GM12878 (cell line): ENCODE measurements at regions not wholly inside any gene's neighbourhood (a gene's known extent, or its start where the extent isn't known, plus 50 kb on each side); places are given as distances from the start of the nearest gene placed in this dataset.

Experiments used
- ATAC-seq: fragments of 200-7000 bp; cut with Tn5 transposase; 3 replicates; pipeline ENCODE4 v1.9.1; 2020; ENCODE audit warnings: mild to moderate bottlenecking, moderate library complexity
- BruUV-seq: library from RNA; stranded (reverse); fragments of 400-500 nt; replicated peaks from 2 replicates; lab custom pipeline; 2021; lab: Mats Ljungman, UMichigan
- CTCF ChIA-PET: fragments of 300-600 bp; sonication (Branson Sonifier 250); formaldehyde crosslinking; extraction: SDS; loops from one replicate; lab custom pipeline; 2021; ENCODE audit warnings: inconsistent platforms; lab: Yijun Ruan, JAX
- POLR2A ChIA-PET: fragments of 350-600 bp; formaldehyde crosslinking; extraction: SDS; loops from one replicate; lab custom pipeline; 2021; ENCODE audit warnings: inconsistent platforms; lab: Charles Lee
- RAD21 ChIA-PET: fragments of 300-600 bp; sonication (Branson Sonifier 250); formaldehyde crosslinking; loops from one replicate; lab custom pipeline; 2023; ENCODE audit warnings: antibody characterized with exemption; ENCODE audit not compliant: unreplicated experiment; lab: Charles Lee
- SMC1A ChIA-PET: fragments of 300-600 bp; sonication (Branson Sonifier 250); formaldehyde crosslinking; loops from one replicate; lab custom pipeline; 2023; ENCODE audit not compliant: unreplicated experiment, uncharacterized antibody; lab: Charles Lee
- DNase-seq: peaks from one replicate; pipeline ENCODE4 v3.0.0-alpha.2; 2011; ENCODE audit warnings: low read depth, low spot score
- FAIRE-seq: peaks from 3 replicates; lab custom pipeline; 2011; peaks lifted over from hg19 to GRCh38; lab: Jason Lieb, UNC
- H2AFZ ChIP-seq: 2 replicates; pipeline ENCODE4 v1.6.0; 2011; ENCODE audit warnings: low read depth, low read length, control low read depth; ENCODE audit not compliant: control insufficient read depth
- H3K27ac ChIP-seq: 2 replicates; pipeline ENCODE4 v1.5.1; 2011; ENCODE audit warnings: control low read depth; ENCODE audit not compliant: control insufficient read depth, insufficient read depth
- H3K27me3 ChIP-seq, 2 experiments: replicated peaks in 1 of 2; 2 replicates each; pipeline versions ENCODE4 v1.6.0 to v1.6.1; 2011; ENCODE audit warnings: low read length in 1 of 2; ENCODE audit not compliant: control insufficient read depth in 2 of 2, insufficient read depth in 2 of 2
- H3K36me3 ChIP-seq, 2 experiments: 2 replicates each; pipeline ENCODE4 v1.5.1; 2011; ENCODE audit warnings: low read length in 1 of 2; ENCODE audit not compliant: control insufficient read depth in 2 of 2, insufficient read depth in 2 of 2
- H3K4me1 ChIP-seq: 2 replicates; pipeline ENCODE4 v1.6.1; 2011; ENCODE audit warnings: mild to moderate bottlenecking, low read length, moderate library complexity, mixed read lengths; ENCODE audit not compliant: control insufficient read depth, insufficient read depth
- H3K4me2 ChIP-seq: 2 replicates; pipeline ENCODE4 v1.6.0; 2011; ENCODE audit warnings: control low read depth; ENCODE audit not compliant: control insufficient read depth, insufficient read depth
- H3K4me3 ChIP-seq: fragments of 200-600 bp; sonication (generic); 2 replicates; pipeline ENCODE4 v1.5.1; 2016
- H3K79me2 ChIP-seq: 2 replicates; pipeline ENCODE4 v1.6.0; 2011; ENCODE audit warnings: low read length; ENCODE audit not compliant: control insufficient read depth, insufficient read depth
- H3K9ac ChIP-seq: 2 replicates; pipeline ENCODE4 v1.8.0; 2011; ENCODE audit warnings: low read length, control low read depth, mixed read lengths; ENCODE audit not compliant: control insufficient read depth, insufficient read depth
- H3K9me3 ChIP-seq: replicated peaks from 3 replicates; pipeline ENCODE4 v1.5.1; 2011; ENCODE audit warnings: mild to moderate bottlenecking, low read length; ENCODE audit not compliant: control insufficient read depth, insufficient read depth
- H4K20me1 ChIP-seq: 2 replicates; pipeline ENCODE4 v1.6.0; 2011; ENCODE audit not compliant: control insufficient read depth, insufficient read depth
- BCL11A ChIP-seq: IDR thresholded peaks from 2 replicates; pipeline ENCODE4 v1.6.1; 2011; ENCODE audit warnings: low read depth, low read length
- CBFB ChIP-seq: IDR thresholded peaks from 2 replicates; pipeline ENCODE4 v1.6.1; 2016; ENCODE audit warnings: antibody characterized with exemption, low read depth
- EED ChIP-seq: sonication (generic); IDR thresholded peaks from 2 replicates; pipeline ENCODE4 v1.6.1; 2016; ENCODE audit warnings: antibody characterized with exemption, low read depth
- EGR1 ChIP-seq, 2 experiments: IDR thresholded peaks; 1 replicate in 1 of 2; 2 replicates in 1 of 2; pipeline ENCODE4 v1.6.1; 2011 to 2012; ENCODE audit warnings: low read depth in 2 of 2, low read length in 2 of 2, borderline replicate concordance in 1 of 2, mild to moderate bottlenecking in 1 of 2, moderate library complexity in 1 of 2
- MTA3 ChIP-seq: IDR thresholded peaks from 2 replicates; pipeline ENCODE4 v1.6.1; 2012; ENCODE audit warnings: low read length, inconsistent platforms, borderline replicate concordance
- NR2C2 ChIP-seq: IDR thresholded peaks from 2 replicates; pipeline ENCODE4 v1.6.1; 2011; ENCODE audit warnings: borderline replicate concordance, low read depth; ENCODE audit not compliant: control insufficient read depth, insufficient read length
- RUNX3 ChIP-seq: IDR thresholded peaks from 2 replicates; pipeline ENCODE4 v1.6.1; 2012; ENCODE audit warnings: low read length, inconsistent platforms
- WGBS: methylation state at CpG from one replicate; pipeline ENCODE4 v1.1.6; 2016; ENCODE audit warnings: low lambda C conversion rate; ENCODE audit not compliant: insufficient replicate concordance, insufficient coverage; ENCODE audit errors: missing lambda C conversion rate; 5-methylcytosine and 5-hydroxymethylcytosine counted together
- in situ Hi-C: fragments of 300-500 bp; cut with MboI; formaldehyde crosslinking; loops from 9 replicates; pipeline ENCODE4 v1.14.3; 2018; ENCODE audit warnings: mixed read lengths
- intact Hi-C: fragments of 100-400 bp; cut with micrococcal nuclease; formaldehyde crosslinking; loops from one replicate; pipeline ENCODE4 v1.14.2; 2022; ENCODE audit not compliant: unreplicated experiment
- TF ChIP-seq, protein P1 (sequence below): fragments of 450-650 bp; IDR thresholded peaks from 2 replicates; pipeline ENCODE4 v1.6.1; 2017; ENCODE audit warnings: mild to moderate bottlenecking, low read depth, inconsistent platforms; ENCODE audit not compliant: poor library complexity, severe bottlenecking
- TF ChIP-seq, protein P2 (sequence below): fragments of 450-650 bp; IDR thresholded peaks from 2 replicates; pipeline ENCODE4 v1.6.1; 2016; ENCODE audit warnings: mild to moderate bottlenecking, moderate library complexity, borderline replicate concordance

DNA sequence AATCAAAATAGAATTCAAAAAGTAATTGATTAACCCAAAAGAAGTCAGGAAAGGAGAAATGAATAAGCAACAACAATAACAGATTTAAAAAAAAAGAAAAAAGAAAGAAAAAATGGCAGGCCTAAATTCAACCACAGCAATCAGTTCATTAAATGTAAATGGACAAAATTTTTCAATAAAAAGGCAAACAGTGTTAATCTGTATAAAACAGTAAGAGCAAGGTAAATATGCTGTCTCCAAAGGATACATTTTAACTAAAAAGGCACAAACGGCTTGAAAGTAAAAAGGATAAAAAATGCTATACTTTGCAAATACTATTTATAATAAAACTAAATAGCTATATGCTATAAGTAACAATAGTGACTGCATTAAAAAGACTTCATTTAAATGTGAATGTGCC is 582.0 kb downstream of the SPRY1 start:
- Histone ChIP-seq H4K20me1 (no peaks in the 10 kb centered on the region), H3K36me3 (no peaks in the 10 kb centered on the region), H3K9me3 (no peaks in the 10 kb centered on the region), H3K4me1 (no peaks in the 10 kb centered on the region), H2AFZ (no peak overlapping the region)
- no peak for FAIRE-seq
- CTCF ChIA-PET = interaction anchor here (0.6 to 1.1 kb wide), 2 partner anchors 9 to 206 kb away, joined by 3 to 4 read pairs; no protein-coding TSS in a partner anchor
- SMC1A ChIA-PET = no interaction called here
- TF ChIP-seq EED (no peak), EGR1 (IDR thresholded peaks at IDR 0.05; ENCODE audit: borderline replicate concordance in 1 of 2, low read depth in 2 of 2, low read length in 2 of 2) (no peak), CBFB (no peak), MTA3 (no peak), BCL11A (no peak), RUNX3 (no peak), NR2C2 (no peak)
- TF ChIP-seq, protein P1, sequence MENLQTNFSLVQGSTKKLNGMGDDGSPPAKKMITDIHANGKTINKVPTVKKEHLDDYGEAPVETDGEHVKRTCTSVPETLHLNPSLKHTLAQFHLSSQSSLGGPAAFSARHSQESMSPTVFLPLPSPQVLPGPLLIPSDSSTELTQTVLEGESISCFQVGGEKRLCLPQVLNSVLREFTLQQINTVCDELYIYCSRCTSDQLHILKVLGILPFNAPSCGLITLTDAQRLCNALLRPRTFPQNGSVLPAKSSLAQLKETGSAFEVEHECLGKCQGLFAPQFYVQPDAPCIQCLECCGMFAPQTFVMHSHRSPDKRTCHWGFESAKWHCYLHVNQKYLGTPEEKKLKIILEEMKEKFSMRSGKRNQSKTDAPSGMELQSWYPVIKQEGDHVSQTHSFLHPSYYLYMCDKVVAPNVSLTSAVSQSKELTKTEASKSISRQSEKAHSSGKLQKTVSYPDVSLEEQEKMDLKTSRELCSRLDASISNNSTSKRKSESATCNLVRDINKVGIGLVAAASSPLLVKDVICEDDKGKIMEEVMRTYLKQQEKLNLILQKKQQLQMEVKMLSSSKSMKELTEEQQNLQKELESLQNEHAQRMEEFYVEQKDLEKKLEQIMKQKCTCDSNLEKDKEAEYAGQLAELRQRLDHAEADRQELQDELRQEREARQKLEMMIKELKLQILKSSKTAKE = no peak
- TF ChIP-seq, protein P2, sequence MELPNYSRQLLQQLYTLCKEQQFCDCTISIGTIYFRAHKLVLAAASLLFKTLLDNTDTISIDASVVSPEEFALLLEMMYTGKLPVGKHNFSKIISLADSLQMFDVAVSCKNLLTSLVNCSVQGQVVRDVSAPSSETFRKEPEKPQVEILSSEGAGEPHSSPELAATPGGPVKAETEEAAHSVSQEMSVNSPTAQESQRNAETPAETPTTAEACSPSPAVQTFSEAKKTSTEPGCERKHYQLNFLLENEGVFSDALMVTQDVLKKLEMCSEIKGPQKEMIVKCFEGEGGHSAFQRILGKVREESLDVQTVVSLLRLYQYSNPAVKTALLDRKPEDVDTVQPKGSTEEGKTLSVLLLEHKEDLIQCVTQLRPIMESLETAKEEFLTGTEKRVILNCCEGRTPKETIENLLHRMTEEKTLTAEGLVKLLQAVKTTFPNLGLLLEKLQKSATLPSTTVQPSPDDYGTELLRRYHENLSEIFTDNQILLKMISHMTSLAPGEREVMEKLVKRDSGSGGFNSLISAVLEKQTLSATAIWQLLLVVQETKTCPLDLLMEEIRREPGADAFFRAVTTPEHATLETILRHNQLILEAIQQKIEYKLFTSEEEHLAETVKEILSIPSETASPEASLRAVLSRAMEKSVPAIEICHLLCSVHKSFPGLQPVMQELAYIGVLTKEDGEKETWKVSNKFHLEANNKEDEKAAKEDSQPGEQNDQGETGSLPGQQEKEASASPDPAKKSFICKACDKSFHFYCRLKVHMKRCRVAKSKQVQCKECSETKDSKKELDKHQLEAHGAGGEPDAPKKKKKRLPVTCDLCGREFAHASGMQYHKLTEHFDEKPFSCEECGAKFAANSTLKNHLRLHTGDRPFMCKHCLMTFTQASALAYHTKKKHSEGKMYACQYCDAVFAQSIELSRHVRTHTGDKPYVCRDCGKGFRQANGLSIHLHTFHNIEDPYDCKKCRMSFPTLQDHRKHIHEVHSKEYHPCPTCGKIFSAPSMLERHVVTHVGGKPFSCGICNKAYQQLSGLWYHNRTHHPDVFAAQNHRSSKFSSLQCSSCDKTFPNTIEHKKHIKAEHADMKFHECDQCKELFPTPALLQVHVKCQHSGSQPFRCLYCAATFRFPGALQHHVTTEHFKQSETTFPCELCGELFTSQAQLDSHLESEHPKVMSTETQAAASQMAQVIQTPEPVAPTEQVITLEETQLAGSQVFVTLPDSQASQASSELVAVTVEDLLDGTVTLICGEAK = no peak
- TF ChIP-seq, all 136 proteins: peak for 0
- no peak for DNase-seq
- Histone ChIP-seq H3K4me3 (no peak overlapping the region), H3K79me2 (no peaks in the 10 kb centered on the region), H3K27me3 (no peaks in the 10 kb centered on the region), H3K4me2 (no peak overlapping the region), H3K9ac (no peak overlapping the region), H3K27ac (no peak overlapping the region)
- 5% methylated on average over 1 of the region's 1 CpG for WGBS
- POLR2A ChIA-PET = no interaction called here
- RAD21 ChIA-PET = no interaction called here
- intact Hi-C loops (no loop called here), in situ Hi-C loops (no loop called here)
- no TSS peak for BruUV-seq
- no peak for ATAC-seq
